Ovary (tissue), 3 donors: ENCODE measurements at regions not wholly inside any gene's neighbourhood (a gene's known extent, or its start where the extent isn't known, plus 50 kb on each side); places are given as distances from the start of the nearest gene placed in this dataset.

Experiments used
- EP300 ChIP-seq: sonication (generic); formaldehyde crosslinking; IDR thresholded peaks from one replicate; pipeline ENCODE4 v1.6.1; 2017; ENCODE audit warnings: antibody characterized with exemption
- POLR2A ChIP-seq: fragments of 450-650 bp; IDR thresholded peaks from one replicate; pipeline ENCODE4 v1.6.1; 2017; ENCODE audit warnings: antibody characterized with exemption, mild to moderate bottlenecking, moderate library complexity
- TF ChIP-seq, protein P1 (sequence below), 3 donors: fragments of 450-650 bp in 2 of 3; fragments of 200-600 bp in 1 of 3; IDR thresholded peaks; one replicate each; pipeline versions ENCODE4 v1.5.1 to v1.8.0; 2016 to 2022; ENCODE audit warnings: antibody characterized with exemption in 3 of 3, mild to moderate bottlenecking in 1 of 3
- donor health status: DM: no; HTN: no; CAD: no.

DNA sequence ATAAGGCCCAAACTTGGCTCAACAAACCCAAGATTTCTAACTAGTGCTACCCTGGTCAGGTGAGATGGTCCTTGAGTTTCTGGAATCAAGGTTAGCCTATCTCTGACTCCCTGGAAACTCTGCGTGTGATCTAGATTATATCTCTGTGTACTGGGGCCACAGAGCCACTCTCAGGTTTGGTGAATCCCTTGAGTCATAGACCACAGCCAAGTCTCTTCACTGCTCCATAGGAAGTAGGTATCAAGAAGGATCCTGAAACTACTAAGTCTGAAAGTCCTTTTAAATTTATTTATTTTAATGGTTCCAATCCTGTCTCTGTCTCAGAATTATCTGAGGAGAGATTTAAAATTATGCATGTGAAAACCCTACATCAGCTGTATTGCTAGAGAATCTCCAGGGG lies 99.1 kb downstream of the TUSC7 start:
- TF ChIP-seq POLR2A (no peak), EP300 (no peak)
- TF ChIP-seq, protein P1, sequence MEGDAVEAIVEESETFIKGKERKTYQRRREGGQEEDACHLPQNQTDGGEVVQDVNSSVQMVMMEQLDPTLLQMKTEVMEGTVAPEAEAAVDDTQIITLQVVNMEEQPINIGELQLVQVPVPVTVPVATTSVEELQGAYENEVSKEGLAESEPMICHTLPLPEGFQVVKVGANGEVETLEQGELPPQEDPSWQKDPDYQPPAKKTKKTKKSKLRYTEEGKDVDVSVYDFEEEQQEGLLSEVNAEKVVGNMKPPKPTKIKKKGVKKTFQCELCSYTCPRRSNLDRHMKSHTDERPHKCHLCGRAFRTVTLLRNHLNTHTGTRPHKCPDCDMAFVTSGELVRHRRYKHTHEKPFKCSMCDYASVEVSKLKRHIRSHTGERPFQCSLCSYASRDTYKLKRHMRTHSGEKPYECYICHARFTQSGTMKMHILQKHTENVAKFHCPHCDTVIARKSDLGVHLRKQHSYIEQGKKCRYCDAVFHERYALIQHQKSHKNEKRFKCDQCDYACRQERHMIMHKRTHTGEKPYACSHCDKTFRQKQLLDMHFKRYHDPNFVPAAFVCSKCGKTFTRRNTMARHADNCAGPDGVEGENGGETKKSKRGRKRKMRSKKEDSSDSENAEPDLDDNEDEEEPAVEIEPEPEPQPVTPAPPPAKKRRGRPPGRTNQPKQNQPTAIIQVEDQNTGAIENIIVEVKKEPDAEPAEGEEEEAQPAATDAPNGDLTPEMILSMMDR (IDR thresholded peaks at IDR 0.05) = no peak
